T-helper 17 cell (primary cell): ENCODE measurements at regions not wholly inside any gene's neighbourhood (a gene's known extent, or its start where the extent isn't known, plus 50 kb on each side); places are given as distances from the start of the nearest gene placed in this dataset.
"Not testable (repeated sequence)": the region's sequence is repeated elsewhere in the genome, so short reads cannot be mapped to it uniquely, and the experiment has no call there.

Experiments
- ATAC-seq: fragments of 150-1000 bp; cut with Tn5 transposase; 2 replicates; pipeline ENCODE4 v1.10.0; 2021; ENCODE audit warnings: mild to moderate bottlenecking, moderate library complexity
- DNase-seq, 3 donors: peaks; one replicate each; pipeline versions ENCODE4 v3.0.0 to v3.0.0-alpha.2; 2020 to 2021
- H3K9me3 ChIP-seq: one replicate; pipeline ENCODE4 v1.7.0; 2013; ENCODE audit warnings: low read length, mild to moderate bottlenecking; ENCODE audit not compliant: control insufficient read depth, poor library complexity, severe bottlenecking
- H3K27ac Mint-ChIP-seq: one replicate; pipeline ENCODE4 v1.8.0; 2022; ENCODE audit warnings: mild to moderate bottlenecking, moderate library complexity, mixed read lengths
- H3K27me3 Mint-ChIP-seq: one replicate; pipeline ENCODE4 v1.8.0; 2022; ENCODE audit warnings: mixed read lengths
- H3K36me3 Mint-ChIP-seq: one replicate; pipeline ENCODE4 v1.8.0; 2022; ENCODE audit warnings: low read depth, mixed read lengths
- H3K4me1 Mint-ChIP-seq: one replicate; pipeline ENCODE4 v1.8.0; 2022; ENCODE audit warnings: mild to moderate bottlenecking, mixed read lengths
- H3K4me3 Mint-ChIP-seq: one replicate; pipeline ENCODE4 v1.8.0; 2022; ENCODE audit warnings: mild to moderate bottlenecking, moderate library complexity, mixed read lengths

DNA sequence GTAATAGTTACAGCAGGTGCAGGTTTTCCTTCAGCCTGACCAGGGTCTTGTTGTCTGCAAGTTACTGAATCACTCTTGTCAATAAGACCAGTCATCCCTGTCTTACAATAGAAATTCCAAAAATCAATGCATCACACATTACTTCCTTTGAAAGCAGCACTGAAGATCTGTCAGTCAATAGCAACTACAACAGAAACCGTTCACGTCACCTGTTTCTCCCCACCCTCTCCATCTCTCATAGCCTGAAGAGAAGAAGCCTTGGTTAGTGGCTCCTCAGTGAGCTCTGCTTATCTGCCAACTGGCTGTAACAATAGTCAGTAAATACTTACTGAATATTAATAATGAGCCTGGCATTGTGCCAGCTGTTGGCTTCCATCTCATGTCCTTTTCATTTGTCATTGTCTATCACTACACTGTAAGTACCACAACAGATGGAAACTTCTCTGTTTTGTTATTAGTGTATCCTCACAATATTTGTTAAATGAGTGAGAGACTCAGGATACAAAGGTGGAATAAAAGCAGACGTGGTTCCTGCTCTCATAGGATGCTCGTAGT, 195.2 kb downstream of the S1PR1 start:
- no peaks in the 10 kb centered on the region for H3K9me3 ChIP-seq
- Mint-ChIP-seq H3K36me3 (no peaks in the 10 kb centered on the region), H3K4me3 (no peak overlapping the region), H3K27ac (no peak overlapping the region), H3K4me1 (no peaks in the 10 kb centered on the region), H3K27me3 (peaks cover 15% of the 10 kb centered on the region)
- ATAC-seq (no peak), DNase-seq (no peak)

DNA sequence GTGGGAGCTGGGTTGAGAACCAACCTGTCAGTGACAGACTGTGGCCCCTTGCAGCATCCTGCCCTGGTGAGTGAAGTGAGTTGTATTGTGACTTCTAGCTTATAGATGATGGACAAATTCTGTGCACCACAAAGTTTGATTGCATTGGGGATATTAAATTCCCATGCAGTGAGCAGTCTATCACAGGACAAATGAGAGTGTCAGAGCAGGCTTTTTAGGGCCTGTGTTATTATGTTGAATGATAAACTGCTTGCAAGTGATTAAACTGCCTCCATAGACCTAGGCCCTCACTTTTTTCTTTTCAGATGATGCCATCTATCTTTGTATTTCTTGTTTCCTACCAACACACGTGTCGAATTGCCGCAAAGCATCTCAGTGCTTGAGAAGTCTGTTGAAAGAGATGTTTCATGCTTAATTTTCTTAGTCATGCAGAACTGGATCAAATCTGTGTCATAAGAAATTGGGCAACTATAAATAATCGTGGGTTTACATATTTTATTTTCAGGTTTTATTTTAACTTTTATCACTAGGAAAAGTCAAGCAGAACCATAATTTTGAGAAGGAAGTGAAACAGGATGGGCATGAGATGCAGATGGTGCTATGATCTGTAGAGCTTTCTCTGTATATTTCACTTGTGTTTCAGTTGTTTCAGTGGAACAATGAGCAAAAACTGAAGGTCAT, 199.2 kb downstream of the S1PR1 start:
- H3K4me1 Mint-ChIP-seq: no peaks in the 10 kb centered on the region
- DNase-seq (no peak), ATAC-seq (peak; percentile 20)
- H3K27ac Mint-ChIP-seq: no peak overlapping the region
- no peaks in the 10 kb centered on the region for H3K9me3 ChIP-seq
- peaks cover 30% of the 10 kb centered on the region for H3K27me3 Mint-ChIP-seq
- no peak overlapping the region for H3K4me3 Mint-ChIP-seq
- no peaks in the 10 kb centered on the region for H3K36me3 Mint-ChIP-seq

DNA sequence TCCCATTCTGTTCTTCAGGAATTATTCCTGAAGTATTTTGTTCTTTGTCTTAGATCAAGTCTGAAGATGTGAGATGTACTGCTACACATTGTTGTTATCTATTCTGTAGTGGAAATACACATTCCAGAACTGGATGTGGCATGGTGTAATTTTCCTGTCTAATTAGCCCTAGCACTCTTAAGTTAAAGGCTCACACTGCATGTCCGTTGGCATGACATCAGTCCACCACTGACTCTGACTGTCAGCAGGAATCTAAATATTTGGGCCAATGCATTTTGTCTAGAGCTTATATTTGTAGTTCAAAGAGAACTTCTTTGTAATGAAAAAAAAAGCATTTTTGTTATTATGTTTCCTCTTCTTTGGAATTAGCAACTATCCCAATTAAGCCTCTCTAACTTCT, 201.0 kb downstream of the S1PR1 start:
- Mint-ChIP-seq H3K4me3 (no peak overlapping the region), H3K27me3 (peaks cover 23% of the 10 kb centered on the region), H3K36me3 (no peaks in the 10 kb centered on the region), H3K27ac (no peak overlapping the region), H3K4me1 (no peaks in the 10 kb centered on the region)
- DNase-seq: no peak
- H3K9me3 ChIP-seq: no peaks in the 10 kb centered on the region
- no peak for ATAC-seq

DNA sequence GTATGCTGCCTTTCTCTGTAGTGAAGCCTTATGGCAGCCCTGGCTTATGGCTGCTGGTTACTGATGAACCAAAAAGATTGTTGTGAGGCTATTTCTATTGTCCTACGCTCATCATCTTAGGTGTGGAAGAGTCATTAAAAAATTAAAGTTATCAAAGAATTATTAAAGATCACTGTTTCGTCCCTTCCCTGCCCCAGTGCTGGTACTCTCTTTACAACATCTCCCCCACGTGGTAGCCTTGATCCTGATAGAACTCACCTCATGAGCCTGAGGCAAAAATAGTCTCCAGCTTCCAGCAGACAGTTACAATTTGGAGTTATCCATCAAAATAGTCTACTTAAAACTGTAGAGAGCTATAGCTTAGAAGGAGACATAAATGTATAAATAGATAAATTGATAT, 201.5 kb downstream of the S1PR1 start:
- Mint-ChIP-seq H3K27me3 (peaks cover 19% of the 10 kb centered on the region), H3K36me3 (no peaks in the 10 kb centered on the region), H3K4me3 (no peak overlapping the region), H3K4me1 (no peaks in the 10 kb centered on the region), H3K27ac (no peak overlapping the region)
- ATAC-seq (no peak), DNase-seq (no peak)
- H3K9me3 ChIP-seq: no peaks in the 10 kb centered on the region

DNA sequence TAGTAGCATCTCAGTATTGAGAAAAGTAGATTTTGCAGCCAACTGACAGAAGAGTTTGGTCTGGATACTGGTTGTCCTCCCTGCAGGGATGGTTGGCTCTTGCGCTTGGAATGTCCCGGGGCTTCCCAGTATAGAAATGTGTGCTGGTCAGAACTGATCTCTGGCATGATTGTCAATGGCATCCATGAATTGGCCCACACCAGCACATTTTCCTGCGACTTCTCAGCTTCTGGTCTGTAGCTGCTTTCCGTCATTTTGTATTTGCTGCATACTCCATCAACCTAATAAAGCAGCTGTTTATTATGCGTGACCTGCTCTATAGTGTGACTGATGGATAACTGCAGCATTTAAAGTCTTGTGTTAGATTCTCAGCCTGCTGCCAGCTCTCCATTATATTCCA, 203.7 kb downstream of the S1PR1 start:
- H3K9me3 ChIP-seq: no peaks in the 10 kb centered on the region
- no peak for DNase-seq
- Mint-ChIP-seq H3K27ac (no peak overlapping the region), H3K36me3 (no peaks in the 10 kb centered on the region), H3K4me3 (no peak overlapping the region), H3K4me1 (no peaks in the 10 kb centered on the region), H3K27me3 (peaks cover 15% of the 10 kb centered on the region)
- ATAC-seq: no peak

DNA sequence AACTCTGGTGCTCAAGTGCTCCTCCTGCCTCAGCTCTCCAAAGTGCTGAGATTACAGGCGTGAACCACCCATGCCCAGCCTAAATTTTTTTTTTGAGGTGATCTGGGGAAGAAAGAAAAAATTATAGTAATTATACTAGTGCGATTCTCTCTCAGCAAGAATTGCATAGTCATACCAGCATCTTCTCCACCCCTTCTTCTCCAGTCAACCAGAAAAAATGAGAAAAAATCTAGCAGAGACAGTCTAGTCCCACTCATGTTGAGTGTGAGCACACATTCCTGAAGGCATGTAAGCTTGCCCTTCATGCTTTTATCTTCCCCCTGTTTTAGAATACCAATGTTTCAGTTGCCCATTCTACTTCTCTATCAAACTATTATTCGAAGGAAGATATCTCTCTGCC, 207.6 kb downstream of the S1PR1 start:
- ATAC-seq (no peak), DNase-seq (no peak)
- H3K27ac Mint-ChIP-seq: no peak overlapping the region
- no peaks in the 10 kb centered on the region for H3K9me3 ChIP-seq
- no peaks in the 10 kb centered on the region for H3K4me1 Mint-ChIP-seq
- no peaks in the 10 kb centered on the region for H3K36me3 Mint-ChIP-seq
- H3K4me3 Mint-ChIP-seq: no peak overlapping the region
- peaks cover 12% of the 10 kb centered on the region for H3K27me3 Mint-ChIP-seq

DNA sequence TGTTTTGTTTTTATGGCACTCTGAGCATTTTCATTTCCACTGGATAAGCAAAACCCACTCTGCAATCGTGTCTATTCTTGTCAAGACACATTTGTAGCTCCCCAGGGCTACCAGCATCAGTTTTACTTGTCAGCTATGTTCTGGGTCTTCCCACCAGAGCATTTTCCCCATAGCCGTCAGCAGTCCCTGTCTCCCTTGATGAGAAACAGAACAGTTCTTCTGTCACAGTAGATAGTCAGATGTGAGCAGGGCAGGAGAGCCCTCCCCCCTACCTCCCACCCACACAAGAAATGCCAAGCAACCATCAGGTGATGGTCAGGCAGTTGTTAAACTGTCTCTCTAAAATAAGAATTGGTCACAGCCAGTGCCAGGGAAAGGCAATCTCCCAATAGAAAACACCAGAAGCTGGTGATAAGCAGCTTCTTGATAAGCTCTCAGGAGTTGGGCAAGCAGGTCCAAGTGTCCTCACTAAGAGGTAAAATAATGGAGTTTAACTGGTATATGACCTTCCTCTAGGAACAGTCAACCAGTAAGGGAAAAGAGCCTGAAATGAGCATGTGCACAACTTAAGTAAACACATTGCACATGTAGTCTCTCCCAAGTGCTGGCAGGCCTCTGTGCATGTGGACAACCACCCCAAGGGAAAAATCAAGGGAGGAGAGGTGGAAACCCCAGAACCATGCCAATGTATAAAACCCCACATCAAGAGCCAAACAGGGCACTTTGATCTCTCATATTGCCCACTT, 208.2 kb downstream of the S1PR1 start:
- ATAC-seq (no peak), DNase-seq (no peak)
- Mint-ChIP-seq H3K4me1 (peaks cover 2% of the 10 kb centered on the region), H3K4me3 (no peak overlapping the region), H3K27ac (no peak overlapping the region), H3K36me3 (no peaks in the 10 kb centered on the region), H3K27me3 (peaks cover 6% of the 10 kb centered on the region)
- H3K9me3 ChIP-seq: no peaks in the 10 kb centered on the region

DNA sequence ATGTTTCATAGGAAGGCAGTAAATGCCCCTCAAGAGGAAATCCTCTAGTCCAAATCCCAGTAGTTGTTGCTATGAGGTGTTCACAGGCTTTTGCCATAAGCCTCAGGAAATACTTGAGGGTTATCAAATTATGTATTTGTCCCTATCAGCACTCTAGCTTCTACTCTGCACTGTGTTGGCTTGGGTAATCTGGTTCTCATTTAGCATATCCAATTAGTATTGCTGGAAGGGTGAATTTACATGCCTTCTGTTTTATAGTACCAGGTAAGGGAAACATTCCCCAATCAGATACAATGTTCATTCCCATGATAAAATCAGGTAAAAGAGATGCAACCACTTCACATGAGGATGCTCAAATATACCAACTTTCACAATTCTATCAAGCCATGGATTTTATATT, 211.2 kb downstream of the S1PR1 start:
- no peak overlapping the region for H3K27ac Mint-ChIP-seq
- H3K4me3 Mint-ChIP-seq: no peak overlapping the region
- DNase-seq (no peak), ATAC-seq (no peak)
- H3K27me3 Mint-ChIP-seq: peaks cover 6% of the 10 kb centered on the region
- H3K36me3 Mint-ChIP-seq: no peaks in the 10 kb centered on the region
- H3K4me1 Mint-ChIP-seq: peaks cover 17% of the 10 kb centered on the region
- no peaks in the 10 kb centered on the region for H3K9me3 ChIP-seq

DNA sequence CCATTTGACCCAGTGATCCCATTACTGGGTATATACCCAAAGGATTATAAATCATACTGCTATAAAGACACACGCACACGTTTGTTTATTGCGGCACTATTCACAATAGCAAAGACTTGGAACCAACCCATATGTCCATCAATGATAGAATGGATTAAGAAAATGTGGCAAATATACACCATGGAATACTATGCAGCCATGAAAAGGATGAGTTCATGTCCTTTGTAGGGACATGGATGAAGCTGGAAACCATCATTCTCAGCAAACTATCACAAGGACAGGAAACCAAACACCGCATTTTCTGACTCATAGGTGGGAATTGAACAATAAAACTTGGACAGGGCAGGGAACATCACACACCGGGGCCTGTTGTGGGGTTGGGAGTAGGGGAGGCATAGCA, 213.9 kb downstream of the S1PR1 start:
- not testable (repeated sequence) for H3K4me3 Mint-ChIP-seq, ATAC-seq

DNA sequence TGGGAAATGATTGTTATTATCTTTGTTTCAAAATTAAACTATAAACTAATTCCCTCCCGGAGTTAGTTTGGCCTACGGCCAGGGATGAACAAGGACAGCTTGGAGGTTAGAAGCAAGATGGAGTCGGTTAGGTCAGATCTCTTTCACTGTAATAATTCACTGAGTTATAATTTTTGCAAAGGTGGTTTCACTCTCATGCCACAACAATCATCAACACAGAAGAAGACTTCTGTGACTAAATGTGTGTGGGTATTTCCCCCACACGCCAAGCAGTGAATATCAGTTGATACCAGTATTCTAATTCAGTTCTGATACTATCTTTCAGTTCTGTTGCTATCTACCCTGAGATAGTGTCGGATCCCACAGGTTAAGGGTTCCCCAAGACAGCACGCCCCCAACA, 215.1 kb downstream of the S1PR1 start:
- Mint-ChIP-seq H3K4me1 (peaks cover 31% of the 10 kb centered on the region), H3K36me3 (peaks cover 2% of the 10 kb centered on the region), H3K27me3 (peaks cover 8% of the 10 kb centered on the region), H3K4me3 (peak overlapping the region; percentile 19), H3K27ac (peak overlapping the region; percentile 19)
- DNase-seq (no peak), ATAC-seq (peak; percentile 80)
- H3K9me3 ChIP-seq: no peaks in the 10 kb centered on the region

More for the DNA sequence above, 213.9 kb downstream of the S1PR1 start:
- DNase-seq, H3K9me3 ChIP-seq, H3K36me3 Mint-ChIP-seq, H3K27ac Mint-ChIP-seq, H3K27me3 Mint-ChIP-seq: not testable (repeated sequence)
- H3K4me1 Mint-ChIP-seq: peaks cover 31% of the 10 kb centered on the region

DNA sequence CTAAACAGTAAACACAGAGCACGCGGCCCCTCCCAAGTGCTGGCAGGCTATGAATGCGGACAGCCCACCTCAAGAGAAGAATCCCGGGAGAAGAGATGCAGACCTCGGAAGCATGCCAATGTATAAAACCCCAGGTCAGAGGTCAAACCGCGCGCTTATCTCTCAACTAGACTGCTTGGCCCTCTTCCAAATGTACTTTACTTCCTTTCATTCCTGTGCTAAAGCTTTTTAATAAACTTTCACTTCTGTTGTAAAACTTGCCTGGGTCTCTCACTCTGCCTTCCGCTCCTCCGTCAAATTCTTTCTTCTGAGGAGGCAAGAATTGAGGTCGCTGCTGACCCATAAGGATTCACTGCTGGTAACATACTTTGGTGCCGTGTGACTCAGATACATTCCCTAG, 216.0 kb downstream of the S1PR1 start:
- Mint-ChIP-seq H3K27me3 (peaks cover 8% of the 10 kb centered on the region), H3K4me1 (peaks cover 31% of the 10 kb centered on the region), H3K36me3 (peaks cover 2% of the 10 kb centered on the region), H3K27ac (peak overlapping the region; percentile 79), H3K4me3 (no peak overlapping the region)
- no peak for DNase-seq
- no peaks in the 10 kb centered on the region for H3K9me3 ChIP-seq
- no peak for ATAC-seq

DNA sequence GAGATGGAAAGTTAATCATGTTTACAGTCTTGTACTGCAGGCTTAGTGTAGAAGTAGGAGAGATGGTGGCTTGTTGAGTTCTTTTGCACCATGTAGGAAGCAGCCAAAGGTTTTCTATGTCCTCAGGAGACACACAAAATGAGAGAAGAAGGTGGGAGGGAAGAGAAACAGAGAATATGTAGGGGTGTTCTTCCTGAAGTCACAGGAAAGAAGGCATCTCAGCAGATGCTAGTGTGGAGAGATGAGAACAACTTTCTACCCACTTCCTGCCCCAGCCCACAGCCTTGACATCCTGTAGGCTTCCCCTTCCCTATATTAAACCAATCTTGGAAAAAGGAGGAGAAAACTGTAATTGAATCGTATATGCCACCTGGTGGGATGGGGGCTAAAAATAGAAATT, 217.0 kb downstream of the S1PR1 start:
- peak; percentile 36 for ATAC-seq
- H3K27ac Mint-ChIP-seq: peak overlapping the region; percentile 79
- no peaks in the 10 kb centered on the region for H3K9me3 ChIP-seq
- H3K4me3 Mint-ChIP-seq: peak overlapping the region; percentile 31
- H3K4me1 Mint-ChIP-seq: peaks cover 31% of the 10 kb centered on the region
- peaks cover 4% of the 10 kb centered on the region for H3K36me3 Mint-ChIP-seq
- DNase-seq: no peak
- peaks cover 8% of the 10 kb centered on the region for H3K27me3 Mint-ChIP-seq

DNA sequence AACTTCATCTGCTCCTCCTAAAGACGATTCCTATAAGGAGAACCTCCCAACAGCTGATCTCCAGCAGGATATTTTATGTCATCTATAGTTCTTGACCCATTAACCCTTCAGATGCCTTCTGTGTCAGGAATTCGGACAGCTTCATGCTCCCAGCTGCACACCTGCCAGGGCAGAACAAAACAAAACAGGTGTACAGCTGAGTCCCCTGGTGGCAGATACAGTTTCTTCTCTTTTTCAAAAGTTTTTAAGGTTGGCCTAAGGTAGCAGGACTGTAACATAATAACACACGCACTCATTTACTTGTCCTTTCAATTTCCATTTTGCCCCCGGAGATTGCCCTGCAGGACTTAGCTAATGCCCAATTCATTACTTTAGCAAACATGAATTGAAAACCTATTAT, 218.3 kb downstream of the S1PR1 start:
- H3K9me3 ChIP-seq: no peaks in the 10 kb centered on the region
- no peak for DNase-seq
- Mint-ChIP-seq H3K4me3 (no peak overlapping the region), H3K27me3 (peaks cover 8% of the 10 kb centered on the region), H3K27ac (no peak overlapping the region), H3K36me3 (peaks cover 4% of the 10 kb centered on the region), H3K4me1 (peaks cover 29% of the 10 kb centered on the region)
- ATAC-seq: no peak

DNA sequence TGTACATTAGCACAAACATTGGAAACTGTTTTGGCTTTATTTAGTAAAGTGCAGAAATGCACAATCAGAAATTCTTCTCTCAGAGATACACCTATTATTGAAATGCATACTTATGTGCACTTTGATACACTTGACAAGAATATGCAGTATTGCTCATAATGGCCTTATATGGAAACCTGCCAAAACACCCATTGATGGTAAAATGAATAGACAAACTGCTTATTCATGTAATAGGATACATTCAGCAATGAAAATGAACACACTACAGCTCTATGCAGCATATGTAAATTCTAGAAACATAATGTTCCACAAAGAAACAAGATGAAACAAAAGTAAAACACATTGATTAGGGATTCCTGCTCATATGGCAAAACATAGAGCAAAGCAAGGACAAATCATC, 223.9 kb downstream of the S1PR1 start:
- Mint-ChIP-seq H3K4me1 (no peaks in the 10 kb centered on the region), H3K27me3 (peaks cover 8% of the 10 kb centered on the region), H3K27ac (no peak overlapping the region), H3K36me3 (peaks cover 4% of the 10 kb centered on the region), H3K4me3 (no peak overlapping the region)
- no peaks in the 10 kb centered on the region for H3K9me3 ChIP-seq
- DNase-seq (no peak), ATAC-seq (no peak)
